ENCODE measurements at regions not wholly inside any gene's neighbourhood (a gene's known extent, or its start where the extent isn't known, plus 50 kb on each side); places are given as distances from the start of the nearest gene placed in this dataset.

- TF ChIP-seq ZNF10 (CRISPR knock-in tag; IDR thresholded peaks at IDR 0.05; ENCODE audit: borderline replicate concordance, low read depth) (no peak), ZNF879 (CRISPR knock-in tag; IDR thresholded peaks at IDR 0.05) (no peak), DMAP1 (CRISPR knock-in tag; IDR thresholded peaks at IDR 0.05) (no peak), BCL6 (CRISPR knock-in tag; IDR thresholded peaks at IDR 0.05) (no peak), ZNF296 (CRISPR knock-in tag; conservative IDR thresholded peaks at IDR 0.05) (no peak), GATAD1 (CRISPR knock-in tag; IDR thresholded peaks at IDR 0.05) (no peak), DNMT1 (CRISPR knock-in tag; IDR thresholded peaks at IDR 0.05) (no peak), CHD4 (IDR thresholded peaks at IDR 0.05; ENCODE audit: borderline replicate concordance, low read length) (no peak), FOXM1 (CRISPR knock-in tag; IDR thresholded peaks at IDR 0.05) (no peak), MXD4 (CRISPR knock-in tag; IDR thresholded peaks at IDR 0.05) (no peak), GATA4 (IDR thresholded peaks at IDR 0.05; ENCODE audit: borderline replicate concordance, low read depth) (no peak), ELK4 (CRISPR knock-in tag; IDR thresholded peaks at IDR 0.05; ENCODE audit: borderline replicate concordance) (no peak), KLF6 (CRISPR knock-in tag; IDR thresholded peaks at IDR 0.05) (no peak), SALL2 (CRISPR knock-in tag; IDR thresholded peaks at IDR 0.05) (no peak), ZFP37 (CRISPR knock-in tag; IDR thresholded peaks at IDR 0.05; ENCODE audit: borderline replicate concordance) (no peak), ZNF275 (CRISPR knock-in tag; IDR thresholded peaks at IDR 0.05; ENCODE audit: borderline replicate concordance) (no peak), FOXP1 (IDR thresholded peaks at IDR 0.05) (no peak), FOXP1 (CRISPR knock-in tag; IDR thresholded peaks at IDR 0.05) (no peak)
- TF ChIP-seq, protein P1, sequence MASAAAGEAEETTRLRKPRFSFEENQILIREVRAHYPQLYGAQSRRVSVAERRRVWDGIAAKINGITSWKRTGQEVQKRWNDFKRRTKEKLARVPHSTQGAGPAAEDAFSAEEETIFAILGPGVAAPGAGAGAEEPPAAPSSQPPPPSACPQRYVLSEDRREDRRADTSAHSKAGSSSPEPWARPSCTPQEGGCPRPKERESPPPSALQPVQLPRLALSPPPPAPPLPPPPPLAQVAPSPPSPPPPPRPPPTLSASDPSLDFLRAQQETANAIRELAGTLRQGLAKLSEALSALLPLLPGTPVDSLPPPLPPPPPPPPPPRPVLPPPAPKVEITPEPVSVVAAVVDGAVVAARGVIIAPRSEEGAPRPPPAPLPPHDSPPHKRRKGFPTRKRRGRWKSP (CRISPR knock-in tag; IDR thresholded peaks at IDR 0.05), result no peak
- Histone ChIP-seq H3K4me1 (ENCODE audit: insufficient read depth, low read length) (no peaks in the 10 kb centered on the region), H3K27me3 (ENCODE audit: control insufficient read depth in 1 of 2, insufficient read depth in 2 of 2, low read length in 2 of 2) (no peaks in the 10 kb centered on the region), H3K4me3 (replicated peaks in 1 of 3; ENCODE audit: insufficient read depth in 1 of 3, low read depth in 2 of 3, low read length in 3 of 3) (no peak overlapping the region), H3K9me3 (ENCODE audit: low read length) (no peaks in the 10 kb centered on the region), H4K20me1 (ENCODE audit: insufficient read depth, low read length) (no peaks in the 10 kb centered on the region; the same call in 1 of the 2 replicates), H2AFZ (ENCODE audit: low read length) (no peak overlapping the region), H3K9ac (ENCODE audit: insufficient read depth, low read depth, low read length) (no peak overlapping the region), H3K4me2 (ENCODE audit: low read depth, low read length) (no peak overlapping the region), H3K27ac (ENCODE audit: extremely low read length, insufficient read depth, low read length) (no peak overlapping the region), H3K79me2 (ENCODE audit: insufficient read depth, low read length) (no peaks in the 10 kb centered on the region), H3K36me3 (replicated peaks in 1 of 2; ENCODE audit: control insufficient read depth in 1 of 2, insufficient read depth in 2 of 2, low read length in 2 of 2) (no peaks in the 10 kb centered on the region)
- in situ Hi-C loops (cut with HindIII; ENCODE audit: extremely low pct_ligation_motif_present, low pct_unique_long_range_greater_than_20kb) (no loop called here), intact Hi-C loops (cut with micrococcal nuclease; ENCODE audit: unreplicated experiment) (no loop called here)
- FAIRE-seq (no peak), ATAC-seq (no peak), DNase-seq (ENCODE audit: low spot score) (no peak)
- 0% methylated on average over 2 of the region's 2 CpGs for WGBS (ENCODE audit: low lambda C conversion rate)
- POLR2A ChIA-PET, result no interaction called here
- CTCF ChIA-PET (ENCODE audit: low intra/inter-chr PET ratio, low total read pairs), result no interaction called here
- BruUV-seq (replicated peaks), result no TSS peak
Measured at GRCh38 chr5:82684165-82684564, 393.0 kb downstream of the TMEM167A start.

Measured in HepG2 (cell line).